Lower leg skin (tissue), 3 donors: ENCODE measurements at regions not wholly inside any gene's neighbourhood (a gene's known extent, or its start where the extent isn't known, plus 50 kb on each side); places are given as distances from the start of the nearest gene placed in this dataset.
"Not testable (repeated sequence)": the region's sequence is repeated elsewhere in the genome, so short reads cannot be mapped to it uniquely, and the experiment has no call there.

Experiments
- POLR2A ChIP-seq, 2 donors: fragments of 450-650 bp; IDR thresholded peaks; one replicate each; pipeline ENCODE4 v1.6.1; 2016 to 2017; ENCODE audit warnings: antibody characterized with exemption in 2 of 2, mild to moderate bottlenecking in 1 of 2, moderate library complexity in 1 of 2
- TF ChIP-seq, protein P1 (sequence below), 3 donors: fragments of 450-650 bp; IDR thresholded peaks; one replicate each; pipeline ENCODE4 v1.5.1; 2016; ENCODE audit warnings: antibody characterized with exemption in 3 of 3, mild to moderate bottlenecking in 3 of 3, moderate library complexity in 2 of 3

DNA sequence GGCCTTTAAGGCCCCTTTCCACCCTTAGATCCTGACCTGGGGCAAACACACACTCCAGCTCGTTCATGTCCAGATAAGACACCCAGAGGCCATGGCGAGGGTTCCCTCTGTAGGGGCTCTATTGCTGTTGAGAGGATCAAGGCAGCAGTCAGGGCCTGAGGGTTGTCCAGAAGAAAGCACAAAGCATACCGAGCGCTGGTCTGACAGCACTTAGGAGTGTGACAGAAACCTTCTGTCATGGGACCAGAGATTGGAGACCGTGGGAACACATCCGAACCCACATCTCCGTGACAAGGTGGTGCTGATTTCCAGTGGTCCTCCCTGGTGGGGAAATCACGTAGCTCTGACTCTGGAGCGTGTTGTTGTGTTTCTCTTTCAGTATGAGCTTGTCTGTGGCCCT lies 69.8 kb upstream of the ALDH3B2 start:
- TF ChIP-seq, protein P1, sequence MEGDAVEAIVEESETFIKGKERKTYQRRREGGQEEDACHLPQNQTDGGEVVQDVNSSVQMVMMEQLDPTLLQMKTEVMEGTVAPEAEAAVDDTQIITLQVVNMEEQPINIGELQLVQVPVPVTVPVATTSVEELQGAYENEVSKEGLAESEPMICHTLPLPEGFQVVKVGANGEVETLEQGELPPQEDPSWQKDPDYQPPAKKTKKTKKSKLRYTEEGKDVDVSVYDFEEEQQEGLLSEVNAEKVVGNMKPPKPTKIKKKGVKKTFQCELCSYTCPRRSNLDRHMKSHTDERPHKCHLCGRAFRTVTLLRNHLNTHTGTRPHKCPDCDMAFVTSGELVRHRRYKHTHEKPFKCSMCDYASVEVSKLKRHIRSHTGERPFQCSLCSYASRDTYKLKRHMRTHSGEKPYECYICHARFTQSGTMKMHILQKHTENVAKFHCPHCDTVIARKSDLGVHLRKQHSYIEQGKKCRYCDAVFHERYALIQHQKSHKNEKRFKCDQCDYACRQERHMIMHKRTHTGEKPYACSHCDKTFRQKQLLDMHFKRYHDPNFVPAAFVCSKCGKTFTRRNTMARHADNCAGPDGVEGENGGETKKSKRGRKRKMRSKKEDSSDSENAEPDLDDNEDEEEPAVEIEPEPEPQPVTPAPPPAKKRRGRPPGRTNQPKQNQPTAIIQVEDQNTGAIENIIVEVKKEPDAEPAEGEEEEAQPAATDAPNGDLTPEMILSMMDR (IDR thresholded peaks at IDR 0.05) = not testable (repeated sequence)
- not testable (repeated sequence) for TF ChIP-seq POLR2A (IDR thresholded peaks at IDR 0.05)
